BJ (cell line): ENCODE measurements at regions not wholly inside any gene's neighbourhood (a gene's known extent, or its start where the extent isn't known, plus 50 kb on each side); places are given as distances from the start of the nearest gene placed in this dataset.

Source experiments
- CTCF ChIA-PET: fragments of 350-600 bp; formaldehyde crosslinking; extraction: SDS; loops from one replicate; lab custom pipeline; 2021; ENCODE audit warnings: antibody characterized with exemption, inconsistent platforms; lab: Yijun Ruan, JAX
- POLR2A ChIA-PET: fragments of 300-600 bp; sonication (Branson Sonifier 250); formaldehyde crosslinking; extraction: SDS; loops from one replicate; lab custom pipeline; 2021; ENCODE audit warnings: antibody characterized with exemption; lab: Charles Lee
- DNase-seq: peaks from one replicate; pipeline ENCODE4 v3.0.0-alpha.2; 2011; ENCODE audit warnings: low read depth
- H3K27me3 ChIP-seq: 2 replicates; pipeline ENCODE4 v1.6.0; 2011; ENCODE audit warnings: low read length; ENCODE audit not compliant: control insufficient read depth, insufficient read depth
- H3K36me3 ChIP-seq: 2 replicates; pipeline ENCODE4 v1.5.1; 2011; ENCODE audit warnings: low read length; ENCODE audit not compliant: control insufficient read depth, insufficient read depth
- H3K4me3 ChIP-seq: 2 replicates; pipeline ENCODE4 v1.5.1; 2011; ENCODE audit warnings: low read depth, mild to moderate bottlenecking, control low read depth, low read length
- CTCF ChIP-seq: IDR thresholded peaks from 2 replicates; pipeline ENCODE4 v1.5.1; 2011; ENCODE audit warnings: low read depth, mild to moderate bottlenecking, control low read depth, inconsistent platforms, low read length, moderate library complexity; ENCODE audit not compliant: insufficient read depth

GRCh38 chr6:33924681-33925080 is 120.9 kb upstream of the MLN start:
- Histone ChIP-seq H3K27me3 (peaks cover 2% of the 10 kb centered on the region), H3K4me3 (no peak overlapping the region), H3K36me3 (no peaks in the 10 kb centered on the region)
- no peak for TF ChIP-seq CTCF
- ChIA-PET POLR2A (no interaction called here), CTCF (no interaction called here)
- DNase-seq = no peak

DNA sequence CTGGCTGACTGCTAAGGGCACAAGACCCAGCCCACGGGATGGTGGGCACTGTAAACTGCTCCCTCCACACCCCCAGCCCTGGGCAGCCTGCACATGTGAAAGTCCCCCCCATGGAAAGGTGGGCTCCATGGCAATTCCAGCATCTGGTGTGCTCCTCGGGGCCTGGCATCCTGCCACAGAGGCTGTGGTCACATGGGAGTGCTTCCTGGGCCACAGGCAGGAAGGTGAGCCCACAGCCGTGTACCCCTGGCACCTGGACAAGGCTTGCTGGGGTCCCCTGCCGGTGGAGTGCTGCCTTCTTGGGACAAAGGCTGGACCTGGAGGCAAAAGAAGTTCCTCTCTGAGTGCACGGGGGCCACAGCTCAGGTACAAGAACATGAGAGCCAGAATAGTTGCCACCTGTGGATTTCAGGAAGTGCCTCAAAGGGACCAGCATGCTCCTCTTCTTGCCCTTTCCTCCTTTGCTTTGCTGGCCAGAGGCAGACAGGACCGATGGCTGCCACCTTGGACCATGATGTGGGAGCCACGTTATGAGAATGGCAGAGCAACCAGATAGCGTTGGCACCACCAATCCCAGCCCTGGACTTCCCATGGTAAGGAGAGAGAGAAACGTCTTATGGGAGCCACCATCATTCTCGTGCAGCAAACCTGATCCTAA is 120.2 kb upstream of the MLN start:
- CTCF ChIA-PET = no interaction called here
- POLR2A ChIA-PET = no interaction called here
- Histone ChIP-seq H3K36me3 (no peaks in the 10 kb centered on the region), H3K4me3 (no peak overlapping the region), H3K27me3 (peaks cover 2% of the 10 kb centered on the region)
- no peak for TF ChIP-seq CTCF
- no peak for DNase-seq

DNA sequence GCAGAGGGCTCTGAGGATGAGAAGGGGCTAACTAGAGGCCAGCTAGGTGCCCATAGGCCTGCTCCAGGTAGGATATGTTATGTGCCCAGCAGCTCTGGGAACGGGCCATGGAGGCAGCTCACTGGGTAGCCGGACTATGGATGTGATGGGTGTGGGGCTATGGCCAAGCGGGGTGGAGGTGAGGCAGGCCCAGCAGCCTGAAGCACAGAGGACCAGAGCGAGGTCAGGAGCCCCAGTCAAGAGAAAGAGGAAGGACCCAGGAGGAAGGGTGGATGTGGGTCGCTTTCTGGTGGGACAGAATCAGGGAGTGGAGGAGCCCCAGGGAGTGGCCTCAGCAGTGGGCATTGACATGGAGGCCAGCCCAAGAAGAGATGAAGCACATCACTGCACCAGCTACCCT is 117.9 kb upstream of the MLN start:
- ChIA-PET CTCF (interaction anchor here (1.3 kb wide), 1 partner anchor 15 kb away, joined by 3 read pairs; no protein-coding TSS in a partner anchor), POLR2A (no interaction called here)
- H3K27me3 ChIP-seq = peaks cover 2% of the 10 kb centered on the region
- no peaks in the 10 kb centered on the region for H3K36me3 ChIP-seq
- H3K4me3 ChIP-seq = no peak overlapping the region
- no peak for DNase-seq
- no peak for TF ChIP-seq CTCF

- Histone ChIP-seq H3K36me3 (no peaks in the 10 kb centered on the region), H3K27me3 (peaks cover 4% of the 10 kb centered on the region), H3K4me3 (no peak overlapping the region)
- ChIA-PET CTCF (no interaction called here), POLR2A (no interaction called here)
- no peak for TF ChIP-seq CTCF
- no peak for DNase-seq
Observed at GRCh38 chr6:33918175-33918695, 114.4 kb upstream of the MLN start.

- no peak for DNase-seq
- ChIA-PET POLR2A (no interaction called here), CTCF (interaction anchor here (1.2 to 1.8 kb wide), 5 partner anchors 9 to 85 kb away, joined by 3 to 5 read pairs (median 3); no protein-coding TSS in a partner anchor)
- TF ChIP-seq CTCF = no peak
- peaks cover 8% of the 10 kb centered on the region for H3K27me3 ChIP-seq
- H3K4me3 ChIP-seq = no peak overlapping the region
- no peaks in the 10 kb centered on the region for H3K36me3 ChIP-seq
Observed at GRCh38 chr6:33915134-33915533, 111.3 kb upstream of the MLN start.
